Stimulated activated CD4-positive, alpha-beta T cell treated with anti-CD3 and anti-CD28 coated beads, Interleukin-2, amount 100 ng/mL, for 4 hours (primary cell): ENCODE measurements at regions not wholly inside any gene's neighbourhood (a gene's known extent, or its start where the extent isn't known, plus 50 kb on each side); places are given as distances from the start of the nearest gene placed in this dataset.

Experiments
- DNase-seq: peaks from one replicate; pipeline ENCODE4 v3.0.0-alpha.2; 2020; ENCODE audit warnings: low read depth

GRCh38 chr9:36728651-36729520, 156.2 kb downstream of the MELK start:
- peak; percentile 26 for DNase-seq

- no peak for DNase-seq
Observed at GRCh38 chr9:36729906-36730305, 157.2 kb downstream of the MELK start.

- no peak for DNase-seq
Observed at GRCh38 chr9:36730414-36730813, 157.7 kb downstream of the MELK start.

- DNase-seq = no peak
Observed at GRCh38 chr9:36731068-36731956, 158.6 kb downstream of the MELK start.

- DNase-seq = no peak
Observed at GRCh38 chr9:36734737-36735136, 162.0 kb downstream of the MELK start.

GRCh38 chr9:36736648-36737047, 164.0 kb downstream of the MELK start:
- DNase-seq = no peak

- DNase-seq = no peak
Observed at GRCh38 chr9:36738318-36738976, 165.8 kb downstream of the MELK start.

GRCh38 chr9:36739373-36740116, 166.8 kb downstream of the MELK start:
- DNase-seq = no peak

- DNase-seq = no peak
Observed at GRCh38 chr9:36742264-36742663, 169.6 kb downstream of the MELK start.

GRCh38 chr9:36744678-36745077, 172.0 kb downstream of the MELK start:
- DNase-seq = no peak

- DNase-seq = no peak
Observed at GRCh38 chr9:36745977-36746376, 173.3 kb downstream of the MELK start.

- no peak for DNase-seq
Observed at GRCh38 chr9:36746415-36746814, 173.7 kb downstream of the MELK start.

- no peak for DNase-seq
Observed at GRCh38 chr9:36748322-36748899, 175.7 kb downstream of the MELK start.

- no peak for DNase-seq
Observed at GRCh38 chr9:36749461-36749860, 176.8 kb downstream of the MELK start.

GRCh38 chr9:36750630-36751029, 177.9 kb downstream of the MELK start:
- no peak for DNase-seq

GRCh38 chr9:36755019-36755418, 182.3 kb downstream of the MELK start:
- no peak for DNase-seq

GRCh38 chr9:36759141-36759540, 186.4 kb downstream of the MELK start:
- no peak for DNase-seq

GRCh38 chr9:36759976-36760375, 187.3 kb downstream of the MELK start:
- no peak for DNase-seq

GRCh38 chr9:36760667-36761420, 188.1 kb downstream of the MELK start:
- DNase-seq = no peak

GRCh38 chr9:36762958-36763357, 190.3 kb downstream of the MELK start:
- DNase-seq = no peak

- DNase-seq = no peak
Observed at GRCh38 chr9:36763778-36764177, 191.1 kb downstream of the MELK start.
